Spleen (tissue), 11 donors: ENCODE measurements at regions not wholly inside any gene's neighbourhood (a gene's known extent, or its start where the extent isn't known, plus 50 kb on each side); places are given as distances from the start of the nearest gene placed in this dataset.

Experiments used
- DNase-seq: peaks from one replicate; pipeline ENCODE4 v3.0.0-alpha.2; 2020
- H3K27ac ChIP-seq, 8 donors: fragments of 200-600 bp; sonication (generic) in 7 of 8; 1 replicate in 4 of 8; 2 replicates in 4 of 8; pipeline versions ENCODE4 v1.5.0 to v1.8.0; 2016 to 2021; ENCODE audit warnings: inconsistent platforms in 4 of 8, mild to moderate bottlenecking in 4 of 8, moderate library complexity in 1 of 8
- H3K27me3 ChIP-seq, 7 donors: fragments of 200-600 bp; sonication (generic) in 6 of 7; replicated peaks in 1 of 7; 1 replicate in 4 of 7; 2 replicates in 3 of 7; pipeline versions ENCODE4 v1.5.0 to v1.8.0; 2016 to 2021; ENCODE audit warnings: inconsistent platforms in 3 of 7, mild to moderate bottlenecking in 1 of 7
- H3K36me3 ChIP-seq, 6 donors: fragments of 200-600 bp; sonication (generic) in 5 of 6; 1 replicate in 4 of 6; 2 replicates in 2 of 6; pipeline versions ENCODE4 v1.5.0 to v1.8.0; 2016 to 2021; ENCODE audit warnings: inconsistent platforms in 2 of 6
- H3K4me1 ChIP-seq, 6 donors: fragments of 200-600 bp; sonication (generic) in 5 of 6; 1 replicate in 3 of 6; 2 replicates in 3 of 6; pipeline versions ENCODE4 v1.5.0 to v1.8.0; 2016 to 2021; ENCODE audit warnings: inconsistent platforms in 3 of 6
- H3K4me3 ChIP-seq, 8 donors: fragments of 200-600 bp; sonication (generic) in 7 of 8; 1 replicate in 4 of 8; 2 replicates in 4 of 8; pipeline versions ENCODE4 v1.5.0 to v1.8.0; 2016 to 2021; ENCODE audit warnings: inconsistent platforms in 4 of 8, mild to moderate bottlenecking in 4 of 8, moderate library complexity in 2 of 8
- H3K9me3 ChIP-seq, 8 donors: fragments of 200-600 bp; sonication (generic) in 7 of 8; 1 replicate in 4 of 8; 2 replicates in 4 of 8; pipeline versions ENCODE4 v1.5.0 to v1.8.0; 2016 to 2021; ENCODE audit warnings: inconsistent platforms in 4 of 8
- POLR2A ChIP-seq, 3 donors: fragments of 450-650 bp; IDR thresholded peaks; one replicate each; pipeline ENCODE4 v1.5.1; 2017; ENCODE audit warnings: antibody characterized with exemption in 3 of 3, mild to moderate bottlenecking in 1 of 3
- POLR2AphosphoS5 ChIP-seq, 3 donors: sonication (generic); formaldehyde crosslinking; IDR thresholded peaks; one replicate each; pipeline ENCODE4 v1.5.1; 2017; ENCODE audit warnings: antibody characterized with exemption in 3 of 3
- WGBS, 5 donors: extraction: QIAGEN DNeasy Blood & Tissue Kit in 3 of 5; methylation state at CpG; one replicate each; pipeline versions ENCODE4 v1.1.5 to v1.1.7; 2013 to 2018; 5-methylcytosine and 5-hydroxymethylcytosine counted together
- intact Hi-C: fragments of 100-400 bp; cut with DNase I; formaldehyde crosslinking; loops from one replicate; pipeline ENCODE4 v1.15.0; 2023; ENCODE audit warnings: low total_unique reads
- TF ChIP-seq, protein P1 (sequence below), 11 experiments: fragments of 200-600 bp in 7 of 11; fragments of 450-650 bp in 4 of 11; sonication (generic) in 4 of 11; IDR thresholded peaks in 8 of 11; conservative IDR thresholded peaks in 3 of 11; 1 replicate in 7 of 11; 2 replicates in 4 of 11; pipeline versions ENCODE4 v1.4.0 to v1.8.0; 2016 to 2021; ENCODE audit warnings: antibody characterized with exemption in 11 of 11, inconsistent platforms in 4 of 11, mild to moderate bottlenecking in 1 of 11
- donor health status: healthy with polysubstance abuse.
- donor health status: DM: no; HTN: no; CAD: no; lungs with moderate emphysema.
- donor health status: DM: no; HTN: no; CAD: no.
- donor health status: Bipolar disorder and iron deficiency.
- donor health status: healthy.
- donor health status: DM: no; HTN: no; CAD: no.
- donor health status: DM: yes; HTN: yes; CAD: no.

DNA sequence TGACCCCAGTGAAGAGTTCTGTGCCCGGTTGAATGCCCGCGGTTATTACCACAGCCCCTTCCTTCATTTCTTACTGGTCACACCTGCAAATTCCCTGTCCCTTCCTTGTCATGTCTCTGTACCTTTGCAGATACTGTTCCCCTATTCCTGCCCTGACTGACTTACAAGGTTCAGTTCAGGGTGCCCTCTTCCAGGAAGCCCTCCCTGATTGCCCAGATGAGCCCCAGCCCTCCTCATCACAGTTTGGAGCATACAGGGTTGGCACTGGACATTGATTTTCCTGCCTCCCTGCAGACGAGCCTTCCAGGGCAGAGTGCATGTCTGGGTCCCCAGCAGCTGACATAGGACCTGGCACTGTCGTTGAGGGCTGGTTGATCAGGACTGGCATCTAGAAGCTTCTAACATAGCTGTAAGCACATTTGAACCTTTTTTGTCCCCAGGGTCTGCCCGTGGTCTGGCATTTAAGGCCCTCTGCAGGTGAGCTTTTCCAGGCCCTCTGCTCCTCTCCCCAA, 70.4 kb upstream of the SHISAL1 start:
- H3K36me3 ChIP-seq, result no peaks in the 10 kb centered on the region
- H3K4me3 ChIP-seq, result no peak overlapping the region
- no peaks in the 10 kb centered on the region for H3K4me1 ChIP-seq
- intact Hi-C loops, result no loop called here
- peaks cover 0 to 11% (median 7%) of the 10 kb centered on the region in 8 donors for H3K9me3 ChIP-seq
- TF ChIP-seq, protein P1, sequence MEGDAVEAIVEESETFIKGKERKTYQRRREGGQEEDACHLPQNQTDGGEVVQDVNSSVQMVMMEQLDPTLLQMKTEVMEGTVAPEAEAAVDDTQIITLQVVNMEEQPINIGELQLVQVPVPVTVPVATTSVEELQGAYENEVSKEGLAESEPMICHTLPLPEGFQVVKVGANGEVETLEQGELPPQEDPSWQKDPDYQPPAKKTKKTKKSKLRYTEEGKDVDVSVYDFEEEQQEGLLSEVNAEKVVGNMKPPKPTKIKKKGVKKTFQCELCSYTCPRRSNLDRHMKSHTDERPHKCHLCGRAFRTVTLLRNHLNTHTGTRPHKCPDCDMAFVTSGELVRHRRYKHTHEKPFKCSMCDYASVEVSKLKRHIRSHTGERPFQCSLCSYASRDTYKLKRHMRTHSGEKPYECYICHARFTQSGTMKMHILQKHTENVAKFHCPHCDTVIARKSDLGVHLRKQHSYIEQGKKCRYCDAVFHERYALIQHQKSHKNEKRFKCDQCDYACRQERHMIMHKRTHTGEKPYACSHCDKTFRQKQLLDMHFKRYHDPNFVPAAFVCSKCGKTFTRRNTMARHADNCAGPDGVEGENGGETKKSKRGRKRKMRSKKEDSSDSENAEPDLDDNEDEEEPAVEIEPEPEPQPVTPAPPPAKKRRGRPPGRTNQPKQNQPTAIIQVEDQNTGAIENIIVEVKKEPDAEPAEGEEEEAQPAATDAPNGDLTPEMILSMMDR (IDR thresholded peaks at IDR 0.05 in 8 of 11, conservative IDR thresholded peaks at IDR 0.05 in 3 of 11), result no peak
- TF ChIP-seq POLR2AphosphoS5 (IDR thresholded peaks at IDR 0.05), result no peak
- WGBS, 5 donors, result 64 to 81% (median 73%) methylated on average over 6 of the region's 6 CpGs
- H3K27ac ChIP-seq, result no peak overlapping the region
- peak; percentile 29 for DNase-seq
- H3K27me3 ChIP-seq, result peaks cover 0 to 66% (median 0%) of the 10 kb centered on the region in 7 donors

DNA sequence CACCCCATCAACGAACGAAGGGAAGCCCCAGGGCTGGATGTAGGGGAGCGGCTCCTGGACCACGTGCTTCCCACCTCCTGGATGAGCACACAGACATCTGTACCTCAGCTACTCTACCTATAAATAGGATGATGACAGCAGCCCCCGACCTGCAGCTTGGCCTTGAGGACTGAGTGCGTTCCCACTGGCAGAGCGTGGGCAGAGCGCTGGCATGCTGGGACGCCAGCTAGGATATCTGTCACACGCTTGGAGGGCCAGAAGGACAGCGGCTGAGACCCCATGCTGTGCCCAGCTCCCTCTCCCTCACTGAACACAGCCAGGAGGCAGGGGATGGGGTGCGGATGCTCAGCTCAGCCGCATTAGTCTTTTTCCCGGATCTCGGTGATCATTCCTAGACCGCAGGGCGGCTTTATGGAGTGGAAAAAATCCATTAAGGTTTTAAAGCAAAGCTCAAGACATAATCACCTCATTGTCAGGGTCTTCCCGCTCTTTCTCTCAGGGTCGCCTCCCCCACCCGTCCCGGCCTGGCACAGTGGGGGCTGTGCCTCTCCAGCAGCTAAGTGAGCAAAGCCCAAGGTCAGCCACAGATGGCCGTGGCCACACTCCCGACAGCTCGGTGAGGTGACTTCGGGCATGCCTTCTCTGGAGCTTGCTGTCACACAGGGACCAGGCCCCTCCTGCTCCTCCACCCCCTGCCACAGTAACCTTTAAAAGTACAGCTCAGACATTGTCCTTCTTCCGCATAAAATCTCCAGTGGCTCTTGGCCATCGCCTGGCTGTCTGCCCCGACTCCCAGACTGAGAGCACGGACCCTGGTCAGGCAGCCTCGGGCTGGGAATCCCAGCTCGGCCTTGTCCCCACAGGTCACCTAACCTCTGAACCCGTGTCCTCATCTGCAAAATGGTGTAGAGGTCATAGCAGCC, 69.6 kb upstream of the SHISAL1 start:
- DNase-seq, result peak; percentile 61
- intact Hi-C loops, result no loop called here
- H3K4me3 ChIP-seq, result no peak overlapping the region
- H3K27ac ChIP-seq, result no peak overlapping the region
- peaks cover 0 to 58% (median 0%) of the 10 kb centered on the region in 7 donors for H3K27me3 ChIP-seq
- no peaks in the 10 kb centered on the region for H3K36me3 ChIP-seq
- WGBS, 5 donors, result 73 to 86% (median 77%) methylated on average over 26 to 32 of the region's 32 CpGs
- TF ChIP-seq POLR2AphosphoS5 (IDR thresholded peaks at IDR 0.05) (no peak), POLR2A (IDR thresholded peaks at IDR 0.05) (no peak)
- TF ChIP-seq, protein P1 (IDR thresholded peaks at IDR 0.05 in 8 of 11, conservative IDR thresholded peaks at IDR 0.05 in 3 of 11), result no peak
- no peaks in the 10 kb centered on the region for H3K4me1 ChIP-seq
- peaks cover 0 to 16% (median 14%) of the 10 kb centered on the region in 8 donors for H3K9me3 ChIP-seq

DNA sequence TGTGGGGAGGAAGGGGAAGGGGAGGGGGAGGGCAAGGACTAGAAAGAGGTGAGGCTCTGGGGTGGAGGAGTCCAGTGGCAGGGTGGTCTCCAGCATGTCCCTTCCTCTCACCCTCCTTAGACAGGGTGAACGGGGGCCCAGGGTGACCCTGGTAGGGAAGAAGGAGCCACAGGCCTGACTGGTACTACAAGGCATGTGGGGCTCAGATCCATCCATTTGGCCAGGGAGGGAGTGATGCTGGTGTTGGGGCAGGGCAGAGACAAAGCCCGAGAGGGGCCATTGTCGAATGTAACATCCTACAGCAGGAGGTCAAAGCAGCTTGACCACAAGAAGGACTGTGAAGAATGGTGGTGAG, 69.0 kb upstream of the SHISAL1 start:
- intact Hi-C loops, result no loop called here
- WGBS, 5 donors, result 71 to 78% (median 72%) methylated on average over 3 of the region's 3 CpGs
- Histone ChIP-seq H3K27ac (no peak overlapping the region), H3K27me3 (peaks cover 0 to 52% (median 0%) of the 10 kb centered on the region in 7 donors), H3K4me3 (no peak overlapping the region), H3K4me1 (no peaks in the 10 kb centered on the region), H3K9me3 (peaks cover 0 to 21% (median 17%) of the 10 kb centered on the region in 8 donors), H3K36me3 (no peaks in the 10 kb centered on the region)
- TF ChIP-seq, protein P1 (IDR thresholded peaks at IDR 0.05 in 8 of 11, conservative IDR thresholded peaks at IDR 0.05 in 3 of 11), result no peak
- TF ChIP-seq POLR2AphosphoS5 (IDR thresholded peaks at IDR 0.05) (no peak), POLR2A (IDR thresholded peaks at IDR 0.05) (no peak)
- peak; percentile 47 for DNase-seq
